ENCODE measurements at regions not wholly inside any gene's neighbourhood (a gene's known extent, or its start where the extent isn't known, plus 50 kb on each side); places are given as distances from the start of the nearest gene placed in this dataset.

- CTCF ChIA-PET (ENCODE audit: partially characterized antibody), result interaction anchor here (0.7 to 1.3 kb wide), 2 partner anchors 15 to 54 kb away, joined by 3 to 5 read pairs; no protein-coding TSS in a partner anchor
- no peaks in the 10 kb centered on the region for H3K27me3 ChIP-seq (replicated peaks in 1 of 4; ENCODE audit: control insufficient read depth in 3 of 4, extremely low read depth in 1 of 4, insufficient read depth in 3 of 4, low read length in 3 of 4)
- H3K4me3 ChIP-seq (ENCODE audit: extremely low read depth in 1 of 4, insufficient read depth in 2 of 4, low read depth in 3 of 4, low read length in 4 of 4), result no peak overlapping the region
- no peak overlapping the region for H2AK5ac ChIP-seq (ENCODE audit: low read depth, low read length)
- DNase-seq (ENCODE audit: low read depth in 1 of 2, low spot score in 2 of 2) (no peak), FAIRE-seq (no peak)
- H3K18ac ChIP-seq (ENCODE audit: extremely low read depth, low read length), result no peak overlapping the region
- no peak overlapping the region for H3K56ac ChIP-seq (replicated peaks; ENCODE audit: insufficient read length, low read depth, low read length)
- POLR2A ChIA-PET (ENCODE audit: partially characterized antibody), result no interaction called here
- no peak overlapping the region for H4K91ac ChIP-seq (replicated peaks; ENCODE audit: insufficient read length, low read length)
- H4K8ac ChIP-seq (ENCODE audit: extremely low read depth, insufficient read depth, low read length), result no peak overlapping the region
- H4K5ac ChIP-seq (ENCODE audit: insufficient read length, low read depth, low read length), result no peak overlapping the region
- H3K9ac ChIP-seq (replicated peaks in 1 of 4; ENCODE audit: extremely low read depth in 1 of 4, low read depth in 3 of 4, low read length in 3 of 4), result no peak overlapping the region
- no peak overlapping the region for H2BK120ac ChIP-seq (replicated peaks; ENCODE audit: low read depth, low read length)
- H3K4ac ChIP-seq (replicated peaks; ENCODE audit: insufficient read length, low read depth, low read length), result no peak overlapping the region
- H3K9me3 ChIP-seq (ENCODE audit: insufficient read depth in 2 of 2, low read depth in 1 of 2, low read length in 1 of 2), result no peaks in the 10 kb centered on the region
- H3K27ac ChIP-seq (ENCODE audit: low read depth, low read length), result no peak overlapping the region
- no peak overlapping the region for H3K4me2 ChIP-seq (ENCODE audit: insufficient read depth in 1 of 2, low read depth in 2 of 2, low read length in 2 of 2)
- no peaks in the 10 kb centered on the region; the same call in 1 of the 2 replicates for H3K23me2 ChIP-seq (ENCODE audit: low read depth, low read length)
- no peaks in the 10 kb centered on the region for H4K20me1 ChIP-seq (replicated peaks in 1 of 2; ENCODE audit: control insufficient read depth in 1 of 2, insufficient read depth in 2 of 2, low read length in 2 of 2)
- H2BK12ac ChIP-seq (ENCODE audit: low read depth, low read length), result no peak overlapping the region
- H3K79me1 ChIP-seq (ENCODE audit: low read depth, low read length), result no peaks in the 10 kb centered on the region
- no peak overlapping the region for H2BK20ac ChIP-seq (ENCODE audit: low read length)
- no peak overlapping the region for H3K14ac ChIP-seq (ENCODE audit: insufficient read length)
- H3K23ac ChIP-seq (ENCODE audit: insufficient read length), result no peak overlapping the region
- no peak overlapping the region for H2BK5ac ChIP-seq (ENCODE audit: low read depth, low read length)
- H2AFZ ChIP-seq (ENCODE audit: low read length), result no peak overlapping the region; the same call in 1 of the 2 replicates
- H3K4me1 ChIP-seq (replicated peaks in 1 of 4; ENCODE audit: control insufficient read depth in 3 of 4, insufficient read depth in 4 of 4, low read length in 3 of 4), result no peaks in the 10 kb centered on the region
- H3K36me3 ChIP-seq (ENCODE audit: control insufficient read depth in 2 of 4, insufficient read depth in 4 of 4, low read length in 3 of 4), result no peaks in the 10 kb centered on the region
- no peak overlapping the region for H2BK15ac ChIP-seq (ENCODE audit: low read length)
- H3K79me2 ChIP-seq (ENCODE audit: control insufficient read depth in 1 of 2, insufficient read depth in 2 of 2, low read length in 2 of 2), result no peaks in the 10 kb centered on the region
- TF ChIP-seq, protein P1, sequence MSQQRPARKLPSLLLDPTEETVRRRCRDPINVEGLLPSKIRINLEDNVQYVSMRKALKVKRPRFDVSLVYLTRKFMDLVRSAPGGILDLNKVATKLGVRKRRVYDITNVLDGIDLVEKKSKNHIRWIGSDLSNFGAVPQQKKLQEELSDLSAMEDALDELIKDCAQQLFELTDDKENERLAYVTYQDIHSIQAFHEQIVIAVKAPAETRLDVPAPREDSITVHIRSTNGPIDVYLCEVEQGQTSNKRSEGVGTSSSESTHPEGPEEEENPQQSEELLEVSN (IDR thresholded peaks at IDR 0.05), result no peak
- TF ChIP-seq TCF12 (IDR thresholded peaks at IDR 0.05; ENCODE audit: low read depth, low read length) (no peak), KDM4A (IDR thresholded peaks at IDR 0.05; ENCODE audit: low read depth, low read length, severe bottlenecking) (no peak), KDM1A (IDR thresholded peaks at IDR 0.05; ENCODE audit: borderline replicate concordance, low read length) (no peak), SRF (IDR thresholded peaks at IDR 0.05; ENCODE audit: low read depth, low read length) (no peak), JUND (IDR thresholded peaks at IDR 0.05; ENCODE audit: low read length) (no peak), BRCA1 (IDR thresholded peaks at IDR 0.05; ENCODE audit: low read depth, low read length) (no peak), JUN (IDR thresholded peaks at IDR 0.05; ENCODE audit: low read depth, low read length) (no peak), BACH1 (IDR thresholded peaks at IDR 0.05; ENCODE audit: low read length) (no peak), MAFK (IDR thresholded peaks at IDR 0.05; ENCODE audit: low read depth, low read length) (no peak), PHF8 (conservative IDR thresholded peaks at IDR 0.05; ENCODE audit: low read depth, low read length) (no peak), CTBP2 (IDR thresholded peaks at IDR 0.05; ENCODE audit: borderline replicate concordance, insufficient read depth, insufficient read length, low read length) (no peak), GTF2F1 (IDR thresholded peaks at IDR 0.05; ENCODE audit: borderline replicate concordance, low read depth, low read length) (no peak), SIX5 (IDR thresholded peaks at IDR 0.05; ENCODE audit: low read depth, low read length) (no peak)
- TF ChIP-seq, protein P2, sequence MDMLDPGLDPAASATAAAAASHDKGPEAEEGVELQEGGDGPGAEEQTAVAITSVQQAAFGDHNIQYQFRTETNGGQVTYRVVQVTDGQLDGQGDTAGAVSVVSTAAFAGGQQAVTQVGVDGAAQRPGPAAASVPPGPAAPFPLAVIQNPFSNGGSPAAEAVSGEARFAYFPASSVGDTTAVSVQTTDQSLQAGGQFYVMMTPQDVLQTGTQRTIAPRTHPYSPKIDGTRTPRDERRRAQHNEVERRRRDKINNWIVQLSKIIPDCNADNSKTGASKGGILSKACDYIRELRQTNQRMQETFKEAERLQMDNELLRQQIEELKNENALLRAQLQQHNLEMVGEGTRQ (IDR thresholded peaks at IDR 0.05; ENCODE audit: low read length), result no peak
Measured at GRCh38 chr6:25169553-25169952, 109.6 kb upstream of the CARMIL1 start.

All from H1 (cell line).